A549 (cell line): ENCODE measurements at regions not wholly inside any gene's neighbourhood (a gene's known extent, or its start where the extent isn't known, plus 50 kb on each side); places are given as distances from the start of the nearest gene placed in this dataset.

ENCODE experiments used
- CHD2 ChIP-seq: fragments of 150-350 bp; IDR thresholded peaks from 2 replicates; pipeline ENCODE4 v1.6.1; 2014; ENCODE audit warnings: low read length; ENCODE audit not compliant: partially characterized antibody
- CHD4 ChIP-seq: fragments of 200-600 bp; sonication (generic); IDR thresholded peaks from 2 replicates; pipeline ENCODE4 v1.6.1; 2016; ENCODE audit warnings: antibody characterized with exemption, mild to moderate bottlenecking, borderline replicate concordance
- CTCF ChIP-seq: fragments of >200 bp; sonication (Bioruptor Twin); formaldehyde crosslinking; IDR thresholded peaks from 3 replicates; pipeline ENCODE4 v1.5.1; 2016
- EP300 ChIP-seq, 2 experiments: fragments of >200 bp; sonication (Bioruptor Twin); formaldehyde crosslinking; IDR thresholded peaks; 2 replicates in 1 of 2; 3 replicates in 1 of 2; pipeline ENCODE4 v1.6.1; 2016 to 2017
- FOSL2 ChIP-seq, 2 experiments: fragments of 450-650 bp in 1 of 2; fragments of >200 bp in 1 of 2; sonication (Bioruptor Twin) in 1 of 2; formaldehyde crosslinking; IDR thresholded peaks; 2 replicates each; pipeline versions ENCODE4 v1.5.0 to v1.6.1; 2016 to 2020; ENCODE audit warnings: mild to moderate bottlenecking in 1 of 2, moderate library complexity in 1 of 2
- FOXS1 ChIP-seq: fragments of 250-450 bp; sonication (Bioruptor Pico); IDR thresholded peaks from 2 replicates; pipeline ENCODE4 v1.5.0; 2020; ENCODE audit warnings: mild to moderate bottlenecking, moderate library complexity
- HOXA7 ChIP-seq: fragments of 250-450 bp; sonication (Bioruptor Pico); IDR thresholded peaks from 2 replicates; pipeline ENCODE4 v1.5.0; 2020; ENCODE audit warnings: mild to moderate bottlenecking, moderate library complexity
- HOXB5 ChIP-seq: fragments of 250-450 bp; sonication (Bioruptor Pico); IDR thresholded peaks from 2 replicates; pipeline ENCODE4 v1.5.0; 2020; ENCODE audit warnings: mild to moderate bottlenecking, moderate library complexity
- JUN ChIP-seq, 2 experiments: fragments of >200 bp; sonication (Bioruptor Twin); formaldehyde crosslinking; IDR thresholded peaks; 2 replicates in 1 of 2; 3 replicates in 1 of 2; pipeline ENCODE4 v1.6.1; 2016 to 2017
- MAFK ChIP-seq: fragments of 450-650 bp; IDR thresholded peaks from 2 replicates; pipeline ENCODE4 v1.6.1; 2014; ENCODE audit not compliant: partially characterized antibody
- MAZ ChIP-seq: fragments of 150-350 bp; IDR thresholded peaks from 2 replicates; pipeline ENCODE4 v1.6.1; 2014; ENCODE audit warnings: antibody characterized with exemption, low read depth, low read length, borderline replicate concordance
- MYC ChIP-seq: IDR thresholded peaks from 2 replicates; pipeline ENCODE4 v1.6.1; 2012; ENCODE audit warnings: mild to moderate bottlenecking, inconsistent platforms, low read length, improper control_type of control experiment, borderline replicate concordance
- NR3C1 ChIP-seq: fragments of >200 bp; sonication (Bioruptor Twin); formaldehyde crosslinking; IDR thresholded peaks from 3 replicates; pipeline ENCODE4 v1.6.1; 2017
- RAD21 ChIP-seq, 2 experiments: fragments of >200 bp in 1 of 2; sonication (Bioruptor Twin) in 1 of 2; formaldehyde crosslinking in 1 of 2; IDR thresholded peaks in 1 of 2; conservative IDR thresholded peaks in 1 of 2; 2 replicates in 1 of 2; 3 replicates in 1 of 2; pipeline ENCODE4 v1.6.1; 2012 to 2018; ENCODE audit warnings: inconsistent platforms in 1 of 2
- RFX5 ChIP-seq: fragments of 450-650 bp; IDR thresholded peaks from 2 replicates; pipeline ENCODE4 v1.7.1; 2014; ENCODE audit warnings: antibody characterized with exemption, mild to moderate bottlenecking, moderate library complexity
- SREBF2 ChIP-seq: fragments of 450-650 bp; IDR thresholded peaks from 2 replicates; pipeline ENCODE4 v1.6.1; 2014; ENCODE audit warnings: mild to moderate bottlenecking, moderate library complexity
- USF2 ChIP-seq: fragments of 450-650 bp; IDR thresholded peaks from 2 replicates; pipeline ENCODE4 v1.6.1; 2014; ENCODE audit warnings: antibody characterized with exemption
- ZC3H11A ChIP-seq: fragments of 450-650 bp; IDR thresholded peaks from 2 replicates; pipeline ENCODE4 v1.6.1; 2014; ENCODE audit warnings: antibody characterized with exemption, mild to moderate bottlenecking
- ZNF302 ChIP-seq: fragments of 250-450 bp; sonication (Bioruptor Pico); IDR thresholded peaks from 2 replicates; pipeline ENCODE4 v1.9.0; 2021; ENCODE audit warnings: inconsistent platforms, mild to moderate bottlenecking, moderate library complexity
- TF ChIP-seq, protein P1 (sequence below): fragments of 250-450 bp; sonication (Bioruptor Pico); IDR thresholded peaks from 2 replicates; pipeline ENCODE4 v1.5.0; 2020; ENCODE audit warnings: low read depth, mild to moderate bottlenecking, moderate library complexity
- TF ChIP-seq, protein P2 (sequence below): fragments of >200 bp; sonication (Bioruptor Twin); formaldehyde crosslinking; IDR thresholded peaks from 3 replicates; pipeline ENCODE4 v1.6.1; 2016
- TF ChIP-seq, protein P3 (sequence below): IDR thresholded peaks from 2 replicates; pipeline ENCODE4 v1.6.1; 2012; ENCODE audit warnings: low read depth, borderline replicate concordance
- TF ChIP-seq, protein P4 (sequence below): fragments of 250-450 bp; sonication (Bioruptor Pico); IDR thresholded peaks from 2 replicates; pipeline ENCODE4 v1.5.0; 2021; ENCODE audit warnings: mild to moderate bottlenecking, moderate library complexity, borderline replicate concordance
- TF ChIP-seq, protein P5 (sequence below): fragments of >200 bp; sonication (Bioruptor Twin); formaldehyde crosslinking; IDR thresholded peaks from 2 replicates; pipeline ENCODE4 v1.6.1; 2016

DNA sequence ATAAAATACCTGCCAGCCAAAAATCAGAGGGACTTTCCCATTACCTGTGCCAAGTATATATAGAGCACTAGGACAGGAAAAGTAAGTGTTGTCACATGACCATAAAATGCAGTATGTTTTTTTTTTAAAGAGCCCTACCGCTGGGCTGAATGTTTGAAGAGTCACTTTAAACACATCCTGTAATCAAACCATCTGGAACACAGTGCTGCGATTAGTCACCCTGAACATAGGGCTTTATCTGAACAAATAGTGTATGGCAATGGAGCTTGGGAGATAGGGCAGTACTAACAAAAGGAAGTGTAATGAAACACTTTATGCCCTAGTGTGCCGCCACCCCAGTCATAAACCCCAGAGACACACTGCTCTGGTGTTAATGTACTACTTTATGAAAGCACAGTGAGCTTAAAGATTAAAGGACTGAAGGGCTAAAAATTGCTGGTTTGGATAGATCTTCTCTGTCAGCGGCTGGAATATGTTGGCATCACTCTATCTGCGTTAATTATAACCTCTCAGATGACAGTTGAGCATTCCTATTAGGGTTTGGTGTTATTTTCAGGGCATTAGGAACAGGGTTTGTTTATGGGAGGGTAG is 90.4 kb downstream of the ZNF608 start (continued):
- TF ChIP-seq, protein P1, sequence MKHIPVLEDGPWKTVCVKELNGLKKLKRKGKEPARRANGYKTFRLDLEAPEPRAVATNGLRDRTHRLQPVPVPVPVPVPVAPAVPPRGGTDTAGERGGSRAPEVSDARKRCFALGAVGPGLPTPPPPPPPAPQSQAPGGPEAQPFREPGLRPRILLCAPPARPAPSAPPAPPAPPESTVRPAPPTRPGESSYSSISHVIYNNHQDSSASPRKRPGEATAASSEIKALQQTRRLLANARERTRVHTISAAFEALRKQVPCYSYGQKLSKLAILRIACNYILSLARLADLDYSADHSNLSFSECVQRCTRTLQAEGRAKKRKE (CRISPR knock-in tag) = no peak
- TF ChIP-seq EP300 (IDR thresholded peaks at IDR 0.05) (peak in 1 of 2 experiments; percentile 48; a peak in 1 of 5 replicates), HOXB5 (CRISPR knock-in tag) (no peak), ZC3H11A (no peak), FOXS1 (CRISPR knock-in tag) (no peak), RFX5 (no peak), CTCF (no peak), JUN (IDR thresholded peaks at IDR 0.05) (peak; percentile 57 to 80; a peak in 2 of 5 replicates), MAZ (no peak), MAFK (no peak), CHD2 (no peak), HOXA7 (CRISPR knock-in tag) (no peak), NR3C1 (no peak), RAD21 (conservative IDR thresholded peaks at IDR 0.05 in 1 of 2, IDR thresholded peaks at IDR 0.05 in 1 of 2) (peak; percentile 36 to 54; a peak in 4 of 5 replicates), SREBF2 (no peak), CHD4 (no peak), MYC (no peak), ZNF302 (CRISPR knock-in tag) (no peak), USF2 (peak; percentile 77), FOSL2 (IDR thresholded peaks at IDR 0.05) (peak; percentile 45; the same call in 1 of the 2 replicates), FOSL2 (CRISPR knock-in tag; IDR thresholded peaks at IDR 0.05) (peak; percentile 82)
- TF ChIP-seq, protein P2, sequence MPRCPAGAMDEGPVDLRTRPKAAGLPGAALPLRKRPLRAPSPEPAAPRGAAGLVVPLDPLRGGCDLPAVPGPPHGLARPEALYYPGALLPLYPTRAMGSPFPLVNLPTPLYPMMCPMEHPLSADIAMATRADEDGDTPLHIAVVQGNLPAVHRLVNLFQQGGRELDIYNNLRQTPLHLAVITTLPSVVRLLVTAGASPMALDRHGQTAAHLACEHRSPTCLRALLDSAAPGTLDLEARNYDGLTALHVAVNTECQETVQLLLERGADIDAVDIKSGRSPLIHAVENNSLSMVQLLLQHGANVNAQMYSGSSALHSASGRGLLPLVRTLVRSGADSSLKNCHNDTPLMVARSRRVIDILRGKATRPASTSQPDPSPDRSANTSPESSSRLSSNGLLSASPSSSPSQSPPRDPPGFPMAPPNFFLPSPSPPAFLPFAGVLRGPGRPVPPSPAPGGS = 0 out of 3 replicates have a peak, but pooled peaks have one; percentile 41
- TF ChIP-seq, protein P3, sequence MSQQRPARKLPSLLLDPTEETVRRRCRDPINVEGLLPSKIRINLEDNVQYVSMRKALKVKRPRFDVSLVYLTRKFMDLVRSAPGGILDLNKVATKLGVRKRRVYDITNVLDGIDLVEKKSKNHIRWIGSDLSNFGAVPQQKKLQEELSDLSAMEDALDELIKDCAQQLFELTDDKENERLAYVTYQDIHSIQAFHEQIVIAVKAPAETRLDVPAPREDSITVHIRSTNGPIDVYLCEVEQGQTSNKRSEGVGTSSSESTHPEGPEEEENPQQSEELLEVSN = no peak
- TF ChIP-seq, protein P4, sequence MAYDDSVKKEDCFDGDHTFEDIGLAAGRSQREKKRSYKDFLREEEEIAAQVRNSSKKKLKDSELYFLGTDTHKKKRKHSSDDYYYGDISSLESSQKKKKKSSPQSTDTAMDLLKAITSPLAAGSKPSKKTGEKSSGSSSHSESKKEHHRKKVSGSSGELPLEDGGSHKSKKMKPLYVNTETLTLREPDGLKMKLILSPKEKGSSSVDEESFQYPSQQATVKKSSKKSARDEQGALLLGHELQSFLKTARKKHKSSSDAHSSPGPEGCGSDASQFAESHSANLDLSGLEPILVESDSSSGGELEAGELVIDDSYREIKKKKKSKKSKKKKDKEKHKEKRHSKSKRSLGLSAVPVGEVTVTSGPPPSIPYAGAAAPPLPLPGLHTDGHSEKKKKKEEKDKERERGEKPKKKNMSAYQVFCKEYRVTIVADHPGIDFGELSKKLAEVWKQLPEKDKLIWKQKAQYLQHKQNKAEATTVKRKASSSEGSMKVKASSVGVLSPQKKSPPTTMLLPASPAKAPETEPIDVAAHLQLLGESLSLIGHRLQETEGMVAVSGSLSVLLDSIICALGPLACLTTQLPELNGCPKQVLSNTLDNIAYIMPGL (CRISPR knock-in tag) = no peak
- TF ChIP-seq, protein P5, sequence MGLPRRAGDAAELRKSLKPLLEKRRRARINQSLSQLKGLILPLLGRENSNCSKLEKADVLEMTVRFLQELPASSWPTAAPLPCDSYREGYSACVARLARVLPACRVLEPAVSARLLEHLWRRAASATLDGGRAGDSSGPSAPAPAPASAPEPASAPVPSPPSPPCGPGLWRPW = no peak
